ENCODE measurements at regions not wholly inside any gene's neighbourhood (a gene's known extent, or its start where the extent isn't known, plus 50 kb on each side); places are given as distances from the start of the nearest gene placed in this dataset.

DNA sequence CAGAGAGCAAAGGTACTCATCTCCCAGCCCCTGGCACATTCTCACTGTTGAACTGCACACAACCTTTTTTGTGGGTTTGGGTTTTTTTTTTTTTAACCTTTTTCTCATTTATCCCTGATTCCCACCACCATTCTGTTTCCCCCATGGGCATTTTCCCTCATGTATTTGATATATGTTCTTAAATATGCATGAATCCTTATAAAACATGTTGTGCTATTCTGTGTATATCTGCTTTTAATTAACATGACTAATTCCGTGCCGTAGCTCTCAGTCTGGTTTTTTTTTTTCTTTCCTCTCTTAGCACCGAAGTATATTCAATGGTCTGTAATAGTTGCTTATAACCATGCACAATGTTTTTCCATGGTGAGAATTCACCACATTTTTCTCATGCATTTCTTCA lies 204.5 kb downstream of the RGS3 start:
- H3K9me3 ChIP-seq (ENCODE audit: low read depth), result no peaks in the 10 kb centered on the region
- WGBS (ENCODE audit: low lambda C conversion rate, missing lambda C conversion rate), result 61% methylated on average over 3 of the region's 3 CpGs
- no peak overlapping the region for H3K4me3 ChIP-seq
- no peaks in the 10 kb centered on the region for H3K79me2 ChIP-seq
- H3K4me1 ChIP-seq (ENCODE audit: insufficient read depth), result no peaks in the 10 kb centered on the region
- H3K27me3 ChIP-seq, result no peaks in the 10 kb centered on the region
- no peak overlapping the region for H3K27ac ChIP-seq
- H4K20me1 ChIP-seq (ENCODE audit: insufficient read depth, poor library complexity, severe bottlenecking), result no peaks in the 10 kb centered on the region
- no peaks in the 10 kb centered on the region for H3K9me2 ChIP-seq (replicated peaks; ENCODE audit: insufficient read depth)
- DNase-seq (ENCODE audit: low spot score), result no peak
- H3K4me2 ChIP-seq, result no peak overlapping the region
- H2AFZ ChIP-seq, result no peak overlapping the region
- no peaks in the 10 kb centered on the region for H3K36me3 ChIP-seq (replicated peaks; ENCODE audit: insufficient read depth, low read depth)
- TF ChIP-seq EZH2 (IDR thresholded peaks at IDR 0.05; ENCODE audit: borderline replicate concordance), result no peak
- TF ChIP-seq EZH2phosphoT487 (IDR thresholded peaks at IDR 0.05; ENCODE audit: low read depth, severe bottlenecking, unreplicated experiment), result no peak
- TF ChIP-seq, protein P1, sequence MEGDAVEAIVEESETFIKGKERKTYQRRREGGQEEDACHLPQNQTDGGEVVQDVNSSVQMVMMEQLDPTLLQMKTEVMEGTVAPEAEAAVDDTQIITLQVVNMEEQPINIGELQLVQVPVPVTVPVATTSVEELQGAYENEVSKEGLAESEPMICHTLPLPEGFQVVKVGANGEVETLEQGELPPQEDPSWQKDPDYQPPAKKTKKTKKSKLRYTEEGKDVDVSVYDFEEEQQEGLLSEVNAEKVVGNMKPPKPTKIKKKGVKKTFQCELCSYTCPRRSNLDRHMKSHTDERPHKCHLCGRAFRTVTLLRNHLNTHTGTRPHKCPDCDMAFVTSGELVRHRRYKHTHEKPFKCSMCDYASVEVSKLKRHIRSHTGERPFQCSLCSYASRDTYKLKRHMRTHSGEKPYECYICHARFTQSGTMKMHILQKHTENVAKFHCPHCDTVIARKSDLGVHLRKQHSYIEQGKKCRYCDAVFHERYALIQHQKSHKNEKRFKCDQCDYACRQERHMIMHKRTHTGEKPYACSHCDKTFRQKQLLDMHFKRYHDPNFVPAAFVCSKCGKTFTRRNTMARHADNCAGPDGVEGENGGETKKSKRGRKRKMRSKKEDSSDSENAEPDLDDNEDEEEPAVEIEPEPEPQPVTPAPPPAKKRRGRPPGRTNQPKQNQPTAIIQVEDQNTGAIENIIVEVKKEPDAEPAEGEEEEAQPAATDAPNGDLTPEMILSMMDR (IDR thresholded peaks at IDR 0.05; ENCODE audit: poor library complexity), result no peak

DNA sequence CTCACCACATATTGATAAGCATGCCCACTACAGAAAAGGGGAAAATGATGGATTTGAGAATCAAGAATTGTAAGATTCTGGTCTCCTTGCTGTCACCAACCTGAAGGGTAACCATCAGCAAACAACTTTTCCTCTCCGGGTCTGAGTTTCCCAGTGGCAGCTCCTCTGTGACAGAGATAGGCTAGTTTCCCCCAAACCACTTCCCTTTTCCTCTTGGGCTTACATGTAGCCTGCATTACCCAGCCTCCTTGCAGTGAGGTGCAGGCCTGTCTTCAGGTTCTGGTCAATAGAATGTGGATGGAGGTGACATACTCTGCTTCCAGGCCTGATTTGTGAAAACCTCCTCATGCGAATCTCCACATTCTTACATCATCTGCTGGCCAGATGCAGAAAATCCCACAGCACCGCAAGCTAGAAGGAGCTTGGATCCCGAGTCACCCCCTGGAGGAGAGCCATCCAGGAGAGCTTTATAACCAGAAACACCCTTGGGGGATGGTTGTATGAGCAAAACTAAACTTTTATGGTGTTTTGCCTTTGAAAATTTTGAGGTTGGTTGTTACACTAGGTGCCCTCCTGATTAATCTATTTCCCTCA lies 206.1 kb downstream of the RGS3 start:
- Histone ChIP-seq H3K4me2 (no peak overlapping the region), H3K27me3 (no peaks in the 10 kb centered on the region), H3K4me3 (no peak overlapping the region), H3K4me1 (ENCODE audit: insufficient read depth) (no peaks in the 10 kb centered on the region), H3K36me3 (replicated peaks; ENCODE audit: insufficient read depth, low read depth) (no peaks in the 10 kb centered on the region), H3K27ac (no peak overlapping the region), H3K79me2 (no peaks in the 10 kb centered on the region), H3K9me2 (replicated peaks; ENCODE audit: insufficient read depth) (no peaks in the 10 kb centered on the region), H3K9me3 (ENCODE audit: low read depth) (no peaks in the 10 kb centered on the region), H2AFZ (no peak overlapping the region), H4K20me1 (ENCODE audit: insufficient read depth, poor library complexity, severe bottlenecking) (no peaks in the 10 kb centered on the region)
- DNase-seq (ENCODE audit: low spot score), result no peak
- TF ChIP-seq, protein P1 (IDR thresholded peaks at IDR 0.05; ENCODE audit: poor library complexity), result no peak
- 70% methylated on average over 4 of the region's 4 CpGs for WGBS (ENCODE audit: low lambda C conversion rate, missing lambda C conversion rate)

DNA sequence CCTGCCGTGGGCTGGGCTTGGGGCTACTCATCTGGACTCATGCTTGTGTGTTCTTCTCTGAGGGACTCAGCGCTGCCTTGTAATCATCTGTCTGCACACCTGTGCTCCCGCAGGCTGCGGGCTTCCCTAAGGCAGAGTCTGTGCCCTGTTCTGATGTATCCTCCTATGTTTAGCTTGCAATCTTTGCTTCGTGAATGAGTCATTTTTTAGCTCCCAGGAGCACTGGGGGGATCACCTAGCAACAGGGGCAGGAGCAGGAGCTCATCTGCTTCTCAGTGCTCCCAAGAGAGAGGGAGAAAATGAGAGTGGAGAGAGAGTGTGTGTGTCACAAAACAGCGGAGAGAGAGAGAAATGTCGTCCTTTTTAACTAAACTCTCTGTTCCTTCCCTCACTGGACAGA lies 202.4 kb upstream of the ZNF618 start:
- Histone ChIP-seq H3K4me2 (no peak overlapping the region), H3K4me1 (ENCODE audit: insufficient read depth) (no peaks in the 10 kb centered on the region), H3K27ac (no peak overlapping the region), H3K4me3 (no peak overlapping the region), H3K79me2 (no peaks in the 10 kb centered on the region), H3K36me3 (replicated peaks; ENCODE audit: insufficient read depth, low read depth) (no peaks in the 10 kb centered on the region), H4K20me1 (ENCODE audit: insufficient read depth, poor library complexity, severe bottlenecking) (no peaks in the 10 kb centered on the region), H3K9me2 (replicated peaks; ENCODE audit: insufficient read depth) (no peaks in the 10 kb centered on the region), H3K9me3 (ENCODE audit: low read depth) (no peaks in the 10 kb centered on the region), H2AFZ (no peak overlapping the region), H3K27me3 (no peaks in the 10 kb centered on the region)
- 68% methylated on average over 7 of the region's 7 CpGs for WGBS (ENCODE audit: low lambda C conversion rate, missing lambda C conversion rate)
- TF ChIP-seq EZH2phosphoT487 (IDR thresholded peaks at IDR 0.05; ENCODE audit: low read depth, severe bottlenecking, unreplicated experiment), result no peak
- DNase-seq (ENCODE audit: low spot score), result no peak

DNA sequence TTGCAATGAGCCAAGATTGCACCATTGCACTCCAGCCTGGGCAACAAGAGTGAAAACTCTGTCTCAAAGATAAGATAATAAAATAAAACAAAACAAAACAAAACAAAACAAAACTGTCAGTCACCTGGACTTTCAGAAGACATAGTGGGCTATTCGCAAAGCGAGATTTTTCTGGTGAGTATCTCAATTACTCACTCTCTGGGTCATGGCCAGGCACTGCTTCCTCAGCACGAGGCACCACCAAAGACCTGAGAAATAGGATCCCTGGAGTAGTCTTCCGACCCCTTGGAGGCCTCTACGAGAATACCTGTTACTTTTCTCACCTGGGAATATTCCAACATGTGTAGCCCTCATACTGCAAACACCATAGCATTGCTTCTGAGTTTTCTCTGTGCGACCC lies 201.7 kb upstream of the ZNF618 start:
- no peak overlapping the region for H3K4me2 ChIP-seq
- no peaks in the 10 kb centered on the region for H4K20me1 ChIP-seq (ENCODE audit: insufficient read depth, poor library complexity, severe bottlenecking)
- whole genome bisulfite sequencing (ENCODE audit: low lambda C conversion rate, missing lambda C conversion rate), result 79% methylated on average over 6 of the region's 6 CpGs
- no peak overlapping the region for H3K4me3 ChIP-seq
- H3K36me3 ChIP-seq (replicated peaks; ENCODE audit: insufficient read depth, low read depth), result no peaks in the 10 kb centered on the region
- no peaks in the 10 kb centered on the region for H3K9me2 ChIP-seq (replicated peaks; ENCODE audit: insufficient read depth)
- no peak overlapping the region for H3K27ac ChIP-seq
- no peaks in the 10 kb centered on the region for H3K27me3 ChIP-seq
- H2AFZ ChIP-seq, result no peak overlapping the region
- TF ChIP-seq EZH2 (IDR thresholded peaks at IDR 0.05; ENCODE audit: borderline replicate concordance) (no peak), EZH2phosphoT487 (IDR thresholded peaks at IDR 0.05; ENCODE audit: low read depth, severe bottlenecking, unreplicated experiment) (no peak)
- TF ChIP-seq, protein P1 (IDR thresholded peaks at IDR 0.05; ENCODE audit: poor library complexity), result no peak
- H3K4me1 ChIP-seq (ENCODE audit: insufficient read depth), result no peaks in the 10 kb centered on the region
- no peaks in the 10 kb centered on the region for H3K9me3 ChIP-seq (ENCODE audit: low read depth)
- H3K79me2 ChIP-seq, result no peaks in the 10 kb centered on the region
- DNase-seq (ENCODE audit: low spot score), result no peak

Measured in hepatocyte (in vitro differentiated cells).